Gastrocnemius medialis (tissue), 4 donors: ENCODE measurements at regions not wholly inside any gene's neighbourhood (a gene's known extent, or its start where the extent isn't known, plus 50 kb on each side); places are given as distances from the start of the nearest gene placed in this dataset.

Experiments
- ATAC-seq, 2 donors: fragments of 150-250 bp; one replicate each; pipeline ENCODE4 v1.9.1; 2016
- DNase-seq, 2 donors: peaks; one replicate each; pipeline ENCODE4 v3.0.0-alpha.2; 2019
- H3K27ac ChIP-seq, 4 donors: fragments of 200-600 bp; sonication (generic); 1 replicate in 1 of 4; 2 replicates in 3 of 4; pipeline ENCODE4 v1.5.1; 2016 to 2018; ENCODE audit warnings: mild to moderate bottlenecking in 2 of 4, moderate library complexity in 1 of 4
- H3K27me3 ChIP-seq, 3 donors: fragments of 200-600 bp; sonication (generic) in 2 of 3; 1 replicate in 1 of 3; 2 replicates in 2 of 3; pipeline versions ENCODE4 v1.5.1 to v1.6.0; 2016 to 2019; ENCODE audit warnings: mild to moderate bottlenecking in 1 of 3, moderate library complexity in 1 of 3
- H3K36me3 ChIP-seq, 2 donors: fragments of 200-600 bp; sonication (generic) in 1 of 2; one replicate each; pipeline ENCODE4 v1.5.1; 2017 to 2018
- H3K4me1 ChIP-seq, 2 donors: fragments of 200-600 bp; sonication (generic) in 1 of 2; one replicate each; pipeline ENCODE4 v1.5.1; 2016 to 2017; ENCODE audit warnings: mild to moderate bottlenecking in 2 of 2
- H3K4me3 ChIP-seq, 4 donors: fragments of 200-600 bp; sonication (generic) in 3 of 4; 1 replicate in 1 of 4; 2 replicates in 3 of 4; pipeline ENCODE4 v1.5.1; 2016 to 2019; ENCODE audit warnings: mild to moderate bottlenecking in 2 of 4
- H3K9me3 ChIP-seq, 3 donors: fragments of 200-600 bp; sonication (generic) in 2 of 3; 1 replicate in 1 of 3; 2 replicates in 2 of 3; pipeline ENCODE4 v1.5.1; 2016 to 2019
- POLR2A ChIP-seq, 2 donors: fragments of 450-650 bp; IDR thresholded peaks; one replicate each; pipeline ENCODE4 v1.6.1; 2017; ENCODE audit warnings: antibody characterized with exemption in 2 of 2, mild to moderate bottlenecking in 2 of 2, moderate library complexity in 2 of 2
- in situ Hi-C, 4 donors: fragments of 200-750 bp; cut with MboI; loops; one replicate each; pipeline versions ENCODE4 v1.15.0 to v1.8.0; 2017; ENCODE audit warnings: low sequenced_read_pairs in 4 of 4
- intact Hi-C: fragments of 100-400 bp; cut with DNase I; formaldehyde crosslinking; loops from one replicate; pipeline ENCODE4 v1.15.1; 2023; ENCODE audit warnings: low total_unique reads
- TF ChIP-seq, protein P1 (sequence below), 5 experiments: fragments of 450-650 bp in 3 of 5; fragments of 200-600 bp in 2 of 5; sonication (generic) in 2 of 5; IDR thresholded peaks in 4 of 5; conservative IDR thresholded peaks in 1 of 5; 1 replicate in 4 of 5; 2 replicates in 1 of 5; pipeline ENCODE4 v1.5.1; 2016 to 2019; ENCODE audit warnings: antibody characterized with exemption in 5 of 5, mild to moderate bottlenecking in 3 of 5, moderate library complexity in 3 of 5

DNA sequence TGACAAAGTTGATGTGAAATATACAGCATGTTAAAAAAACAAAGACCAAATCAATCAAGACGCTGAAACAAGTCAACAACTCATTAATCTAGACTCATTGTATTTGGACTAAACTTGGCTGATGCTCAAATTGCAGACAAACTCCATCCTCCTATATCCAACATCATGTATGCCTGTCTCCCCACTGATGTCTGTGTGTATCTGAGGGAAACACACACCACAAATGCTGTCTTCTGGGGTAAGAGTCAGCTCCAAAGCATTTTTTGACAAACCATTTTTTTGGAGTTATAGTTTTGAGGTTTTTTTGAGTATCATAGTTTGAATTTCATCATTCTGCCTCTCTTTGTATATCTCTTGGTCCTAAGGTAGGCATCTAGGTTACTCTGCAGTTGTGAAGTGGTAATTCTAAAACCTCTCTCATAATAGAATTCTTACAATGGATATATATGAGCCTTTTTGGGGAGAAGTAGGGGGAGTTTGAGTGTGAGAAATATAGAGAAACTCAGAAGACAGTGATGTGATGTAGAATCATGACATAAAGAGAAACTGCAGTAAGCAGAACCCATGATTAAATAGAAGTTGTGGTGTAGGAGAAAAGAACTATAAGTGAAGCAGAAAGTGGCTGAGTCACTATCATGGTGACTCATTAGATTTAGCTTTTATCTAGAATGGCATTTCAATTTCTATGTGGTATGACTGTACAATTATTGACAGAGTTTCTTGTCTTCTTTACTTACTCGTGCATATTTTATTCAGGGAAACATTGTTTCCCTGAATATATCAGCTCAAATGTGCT is 1531.1 kb upstream of the LRRTM3 start:
- in situ Hi-C loops (no loop called here), intact Hi-C loops (no loop called here)
- Histone ChIP-seq H3K9me3 (no peaks in the 10 kb centered on the region), H3K4me1 (no peaks in the 10 kb centered on the region), H3K36me3 (no peaks in the 10 kb centered on the region), H3K27me3 (no peaks in the 10 kb centered on the region), H3K4me3 (no peak overlapping the region), H3K27ac (no peak overlapping the region)
- TF ChIP-seq, protein P1, sequence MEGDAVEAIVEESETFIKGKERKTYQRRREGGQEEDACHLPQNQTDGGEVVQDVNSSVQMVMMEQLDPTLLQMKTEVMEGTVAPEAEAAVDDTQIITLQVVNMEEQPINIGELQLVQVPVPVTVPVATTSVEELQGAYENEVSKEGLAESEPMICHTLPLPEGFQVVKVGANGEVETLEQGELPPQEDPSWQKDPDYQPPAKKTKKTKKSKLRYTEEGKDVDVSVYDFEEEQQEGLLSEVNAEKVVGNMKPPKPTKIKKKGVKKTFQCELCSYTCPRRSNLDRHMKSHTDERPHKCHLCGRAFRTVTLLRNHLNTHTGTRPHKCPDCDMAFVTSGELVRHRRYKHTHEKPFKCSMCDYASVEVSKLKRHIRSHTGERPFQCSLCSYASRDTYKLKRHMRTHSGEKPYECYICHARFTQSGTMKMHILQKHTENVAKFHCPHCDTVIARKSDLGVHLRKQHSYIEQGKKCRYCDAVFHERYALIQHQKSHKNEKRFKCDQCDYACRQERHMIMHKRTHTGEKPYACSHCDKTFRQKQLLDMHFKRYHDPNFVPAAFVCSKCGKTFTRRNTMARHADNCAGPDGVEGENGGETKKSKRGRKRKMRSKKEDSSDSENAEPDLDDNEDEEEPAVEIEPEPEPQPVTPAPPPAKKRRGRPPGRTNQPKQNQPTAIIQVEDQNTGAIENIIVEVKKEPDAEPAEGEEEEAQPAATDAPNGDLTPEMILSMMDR (IDR thresholded peaks at IDR 0.05 in 4 of 5, conservative IDR thresholded peaks at IDR 0.05 in 1 of 5): no peak
- no peak for TF ChIP-seq POLR2A (IDR thresholded peaks at IDR 0.05)
- ATAC-seq: no peak
- no peak for DNase-seq

- ATAC-seq: no peak
Measured at GRCh38 chr10:65395631-65396030, 1530.2 kb upstream of the LRRTM3 start.

GRCh38 chr10:65396997-65397396 is 1528.8 kb upstream of the LRRTM3 start:
- in situ Hi-C loops: no loop called here
- no peaks in the 10 kb centered on the region for H3K9me3 ChIP-seq

More at GRCh38 chr10:65395631-65396030, 1530.2 kb upstream of the LRRTM3 start:
- TF ChIP-seq, protein P1 (IDR thresholded peaks at IDR 0.05 in 4 of 5, conservative IDR thresholded peaks at IDR 0.05 in 1 of 5): no peak
- TF ChIP-seq POLR2A (IDR thresholded peaks at IDR 0.05): no peak
- no peak for DNase-seq
- Histone ChIP-seq H3K36me3 (no peaks in the 10 kb centered on the region), H3K4me3 (no peak overlapping the region), H3K27me3 (no peaks in the 10 kb centered on the region), H3K9me3 (no peaks in the 10 kb centered on the region), H3K4me1 (no peaks in the 10 kb centered on the region), H3K27ac (no peak overlapping the region)
- in situ Hi-C loops: no loop called here
- intact Hi-C loops: no loop called here

GRCh38 chr10:65408401-65408800 is 1517.4 kb upstream of the LRRTM3 start:
- H3K27ac ChIP-seq: no peak overlapping the region
- no peaks in the 10 kb centered on the region for H3K27me3 ChIP-seq
- TF ChIP-seq, protein P1 (IDR thresholded peaks at IDR 0.05 in 4 of 5, conservative IDR thresholded peaks at IDR 0.05 in 1 of 5): no peak
- TF ChIP-seq POLR2A (IDR thresholded peaks at IDR 0.05): no peak
- H3K4me1 ChIP-seq: no peaks in the 10 kb centered on the region
- intact Hi-C loops (no loop called here), in situ Hi-C loops (no loop called here)
- H3K36me3 ChIP-seq: no peaks in the 10 kb centered on the region
- H3K9me3 ChIP-seq: no peaks in the 10 kb centered on the region
- DNase-seq (no peak), ATAC-seq (no peak)
- H3K4me3 ChIP-seq: no peak overlapping the region

More at GRCh38 chr10:65396997-65397396, 1528.8 kb upstream of the LRRTM3 start:
- intact Hi-C loops: no loop called here
- Histone ChIP-seq H3K4me1 (no peaks in the 10 kb centered on the region), H3K4me3 (no peak overlapping the region), H3K36me3 (no peaks in the 10 kb centered on the region), H3K27me3 (no peaks in the 10 kb centered on the region), H3K27ac (no peak overlapping the region)
- DNase-seq (no peak), ATAC-seq (no peak)
- no peak for TF ChIP-seq POLR2A (IDR thresholded peaks at IDR 0.05)
- TF ChIP-seq, protein P1 (IDR thresholded peaks at IDR 0.05 in 4 of 5, conservative IDR thresholded peaks at IDR 0.05 in 1 of 5): no peak
